Femur (tissue), 1 donor: ENCODE measurements at regions not wholly inside any gene's neighbourhood (a gene's known extent, or its start where the extent isn't known, plus 50 kb on each side); places are given as distances from the start of the nearest gene placed in this dataset.

ENCODE experiments used
- DNase-seq: peaks from one replicate; pipeline ENCODE4 v3.0.0-alpha.2; 2017

DNA sequence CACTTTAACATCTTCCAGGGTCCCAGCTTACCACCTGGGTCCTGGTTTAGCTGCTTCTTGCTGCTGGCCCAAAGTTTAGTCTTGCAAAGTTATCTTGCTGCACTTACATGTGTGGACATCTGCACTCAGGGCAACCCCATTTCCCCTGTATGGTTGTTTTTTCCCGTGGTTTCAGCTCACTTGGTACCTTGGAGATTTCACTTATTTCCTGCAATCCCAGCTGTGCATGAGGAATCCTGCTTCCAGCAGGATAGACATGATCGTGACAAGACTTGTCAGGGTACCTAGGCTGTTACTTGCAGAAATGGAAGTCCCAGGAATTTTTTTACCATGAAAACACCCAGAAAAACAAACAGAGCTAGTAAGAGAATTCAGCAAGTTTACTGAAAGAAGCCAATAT is 95.9 kb upstream of the LEP start:
- no peak for DNase-seq

DNA sequence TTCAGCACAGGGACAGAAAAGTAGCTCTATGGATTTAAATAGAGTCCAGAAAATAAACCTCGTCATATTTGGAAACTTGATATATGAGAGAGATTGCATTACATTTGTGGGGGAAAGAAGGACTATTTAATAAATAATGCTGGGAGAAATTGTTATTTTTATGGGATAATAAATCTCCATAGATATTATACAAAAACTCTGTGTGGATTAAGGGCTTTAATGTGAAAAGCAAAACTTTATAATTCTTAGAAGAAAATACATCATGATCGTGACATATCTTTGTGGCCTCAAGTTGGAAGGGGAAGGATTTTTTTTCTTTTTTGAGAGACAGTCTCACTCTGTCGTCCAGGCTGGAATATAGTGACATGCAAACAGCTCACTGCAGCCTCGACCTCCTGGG is 95.0 kb upstream of the LEP start:
- DNase-seq = no peak

DNA sequence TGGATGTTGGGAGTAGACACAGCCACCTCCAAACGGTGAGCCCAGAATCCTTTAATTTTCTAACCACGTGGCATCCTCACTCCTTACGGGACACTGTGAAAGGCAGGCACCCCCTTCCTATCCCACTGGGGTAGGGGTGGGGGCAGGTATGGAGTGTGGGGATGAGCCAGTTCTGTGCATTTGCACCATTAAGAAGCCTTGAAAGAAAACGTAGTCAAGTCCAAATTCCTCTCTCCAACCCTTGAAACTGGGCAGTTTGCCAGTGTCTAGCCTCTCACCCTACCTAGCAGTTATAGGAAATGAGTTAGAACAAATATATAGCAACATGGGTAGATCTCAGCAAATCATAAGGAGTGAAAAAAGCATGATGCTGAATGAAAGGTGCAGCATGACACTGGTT is 92.4 kb upstream of the LEP start:
- no peak for DNase-seq

DNA sequence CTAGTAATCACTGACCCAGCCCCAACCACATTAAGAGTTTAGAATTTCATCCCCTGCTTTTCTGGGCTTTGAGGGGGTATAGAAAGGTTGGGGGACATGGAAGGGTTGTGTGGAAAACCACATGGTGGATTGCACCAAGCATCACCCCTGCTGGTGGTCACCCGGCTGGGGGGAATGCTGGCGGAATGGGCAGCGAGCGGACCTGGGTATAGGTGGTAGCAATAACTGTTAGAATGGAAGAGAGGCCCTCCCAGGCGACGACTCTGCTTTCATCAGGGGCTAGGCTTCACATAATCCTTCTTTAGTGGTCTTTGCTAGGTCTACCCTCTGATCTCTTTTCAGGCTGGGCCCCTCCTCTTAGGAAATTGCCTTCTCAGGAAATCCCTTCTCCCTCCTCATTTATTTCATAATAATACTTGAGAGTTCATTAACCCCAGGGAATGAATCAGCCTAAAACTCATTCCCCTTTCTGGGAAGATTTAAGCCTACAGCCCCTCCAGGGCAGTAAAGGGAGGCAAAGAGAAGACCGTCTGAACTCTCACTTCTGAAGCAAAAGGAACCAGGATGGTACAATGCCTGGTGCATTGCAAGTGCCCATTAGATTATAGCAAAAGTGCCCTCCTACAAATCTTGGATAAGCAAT is 90.7 kb upstream of the LEP start:
- DNase-seq = no peak

DNA sequence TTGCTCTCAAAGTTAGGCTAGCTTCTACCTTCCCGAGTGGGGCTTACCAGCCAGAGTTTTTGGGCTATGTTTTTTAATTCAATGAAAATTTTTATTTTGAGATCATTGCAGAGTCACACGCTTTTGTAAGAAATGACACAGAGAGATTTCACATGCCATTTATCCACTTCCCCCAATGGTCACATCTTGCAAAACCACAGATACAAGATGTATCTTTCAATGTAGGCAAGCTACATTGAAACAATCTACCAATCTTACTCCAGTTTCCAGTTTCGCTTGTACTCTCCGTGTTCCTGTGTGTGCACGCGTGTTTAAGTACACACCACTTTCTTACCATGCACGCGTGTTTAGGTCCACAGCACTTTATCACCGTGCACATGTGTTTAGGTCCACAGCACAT is 89.4 kb upstream of the LEP start:
- DNase-seq = no peak

DNA sequence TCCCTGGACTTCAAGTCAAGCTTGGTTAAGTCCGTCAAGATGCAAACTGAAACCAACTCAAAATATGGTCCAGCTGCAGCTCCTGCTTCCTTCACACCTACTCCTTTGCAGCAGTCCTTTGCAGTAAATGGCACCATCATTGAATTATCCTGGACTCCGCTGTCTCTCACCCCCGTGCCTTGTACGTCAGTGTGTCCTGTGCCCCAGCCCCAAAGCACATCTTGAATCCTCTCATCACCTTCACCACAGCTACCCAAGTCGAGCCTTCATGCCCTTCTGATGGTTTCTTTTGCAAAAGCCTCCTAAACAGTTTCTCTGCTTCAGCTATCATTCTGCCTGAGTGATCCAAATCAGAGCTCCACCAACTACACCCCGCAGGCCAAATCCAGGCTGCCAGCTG is 88.4 kb upstream of the LEP start:
- no peak for DNase-seq

DNA sequence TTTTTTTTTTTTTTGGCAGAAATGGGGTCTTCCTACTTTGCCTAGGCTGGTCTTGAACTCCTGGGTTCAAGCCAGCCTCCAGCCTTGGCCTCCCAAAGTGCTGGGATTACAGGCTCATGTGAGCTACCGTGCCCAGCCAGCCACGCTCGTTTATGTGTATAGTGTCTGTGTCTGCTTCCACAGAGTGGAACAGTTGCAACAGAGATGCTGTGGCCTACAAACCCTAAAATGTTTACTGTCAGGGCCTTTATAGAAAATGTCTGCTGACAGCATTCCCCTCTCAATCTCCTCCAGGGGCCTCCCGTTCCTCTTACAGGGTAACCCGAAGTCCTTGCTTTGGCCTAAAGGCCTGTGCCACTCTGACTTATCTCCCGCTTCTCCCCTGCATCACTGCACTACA is 87.6 kb upstream of the LEP start:
- DNase-seq = no peak

DNA sequence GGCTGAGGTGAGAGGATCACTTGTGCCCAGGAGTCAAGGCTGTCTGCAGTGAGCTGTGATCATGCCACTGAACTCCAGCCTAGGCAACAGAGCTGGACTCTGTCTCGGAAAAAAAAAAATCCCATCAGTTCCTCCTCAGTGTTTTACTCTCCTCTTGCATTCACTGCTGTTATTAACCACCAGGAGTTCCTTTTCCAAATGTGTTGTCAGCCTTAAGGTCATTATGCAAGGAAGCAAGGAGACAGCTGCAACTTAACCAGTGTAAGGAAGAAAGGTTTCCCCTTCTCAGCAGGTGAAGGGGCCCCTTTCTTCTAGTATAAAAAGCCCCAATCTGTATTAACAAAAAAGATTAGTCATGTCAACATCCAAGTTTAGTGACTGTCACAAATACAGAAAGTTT is 86.6 kb upstream of the LEP start:
- no peak for DNase-seq

DNA sequence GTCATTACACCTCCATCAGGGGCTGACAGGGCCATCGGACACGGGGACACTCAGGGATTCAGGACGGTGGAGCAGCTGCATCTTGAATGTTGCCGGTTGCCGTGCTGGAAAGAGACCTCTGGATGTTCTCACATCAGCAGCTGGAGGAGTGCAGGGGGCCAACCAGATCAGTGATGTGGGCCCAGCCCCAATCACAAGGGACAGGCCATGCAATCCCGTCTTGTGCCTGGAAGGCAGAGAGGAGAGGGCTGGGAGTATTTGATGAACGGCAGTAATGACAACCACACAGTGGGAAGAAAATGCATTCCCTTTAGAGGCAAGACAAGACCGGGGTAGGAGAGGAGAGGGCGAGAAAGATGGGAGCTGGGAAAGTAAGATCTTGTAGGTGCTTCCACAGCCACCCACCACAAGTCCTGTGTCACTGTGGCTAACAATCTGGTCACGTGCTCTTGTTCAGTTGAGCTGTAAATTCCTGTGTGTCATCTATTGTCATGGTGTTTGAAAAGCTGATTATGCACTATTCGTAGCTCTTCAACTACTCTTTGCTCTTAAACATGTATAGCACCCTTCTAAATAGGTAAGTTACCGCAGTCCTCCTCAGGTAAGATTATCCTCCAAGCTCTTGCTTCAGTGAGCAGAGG is 85.9 kb upstream of the LEP start:
- no peak for DNase-seq

DNA sequence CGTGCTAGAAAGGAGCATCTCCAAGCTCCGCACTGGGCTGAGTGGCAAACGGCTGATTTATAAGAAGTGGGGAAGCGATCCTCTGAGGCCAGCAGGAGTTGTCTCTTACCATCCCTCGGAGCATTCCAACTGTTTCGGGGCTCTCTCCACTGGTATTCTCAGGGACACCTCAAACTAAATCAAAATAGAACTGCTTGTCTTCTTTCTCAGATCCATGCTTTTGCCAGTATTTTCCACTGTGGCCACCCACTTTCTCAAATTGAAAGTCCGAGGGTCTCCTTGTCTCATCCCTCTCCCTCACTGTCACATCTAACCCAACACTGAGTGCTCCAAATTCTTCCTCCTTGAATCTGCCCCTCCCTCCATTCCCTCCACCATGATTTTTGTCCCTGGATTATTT is 83.2 kb upstream of the LEP start:
- no peak for DNase-seq

DNA sequence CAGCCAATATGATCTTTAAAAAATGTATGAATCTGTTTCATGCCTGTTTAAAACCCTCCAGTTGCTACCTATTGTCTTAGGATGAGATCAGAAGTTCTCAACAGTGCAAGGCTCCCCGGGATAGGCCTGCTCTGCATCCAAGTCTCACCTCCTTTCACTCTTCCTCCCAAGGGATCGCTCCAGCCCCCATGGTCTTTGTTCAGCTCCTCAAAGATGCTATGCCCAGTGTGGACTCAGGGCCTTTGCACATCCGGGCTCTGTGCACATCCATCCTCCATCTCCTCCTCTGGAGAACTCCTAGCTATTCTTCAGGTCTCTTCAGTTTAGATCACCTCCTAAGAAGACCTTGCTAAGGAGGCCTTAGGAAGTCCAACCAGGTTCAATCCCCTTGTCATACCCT is 82.7 kb upstream of the LEP start:
- no peak for DNase-seq

DNA sequence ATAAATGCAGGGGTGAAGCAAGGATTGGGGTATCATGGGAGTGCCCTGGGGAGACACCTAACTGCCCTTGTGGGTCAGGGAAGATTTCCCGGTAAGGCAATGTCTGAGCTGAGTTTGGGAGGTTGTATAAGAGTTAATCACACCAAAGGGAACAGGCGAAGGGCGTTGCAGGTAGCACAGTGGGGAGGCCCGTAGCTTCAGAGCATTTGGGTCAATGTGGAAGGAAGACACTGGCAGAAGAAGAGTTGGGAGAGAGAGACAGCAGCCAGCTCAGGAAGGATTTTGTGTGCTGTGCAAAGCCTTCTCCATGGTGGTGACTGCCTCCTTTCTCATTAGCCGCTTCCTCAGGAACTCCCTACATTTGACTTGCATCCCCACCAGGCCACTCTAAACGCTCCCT is 80.8 kb upstream of the LEP start:
- no peak for DNase-seq

DNA sequence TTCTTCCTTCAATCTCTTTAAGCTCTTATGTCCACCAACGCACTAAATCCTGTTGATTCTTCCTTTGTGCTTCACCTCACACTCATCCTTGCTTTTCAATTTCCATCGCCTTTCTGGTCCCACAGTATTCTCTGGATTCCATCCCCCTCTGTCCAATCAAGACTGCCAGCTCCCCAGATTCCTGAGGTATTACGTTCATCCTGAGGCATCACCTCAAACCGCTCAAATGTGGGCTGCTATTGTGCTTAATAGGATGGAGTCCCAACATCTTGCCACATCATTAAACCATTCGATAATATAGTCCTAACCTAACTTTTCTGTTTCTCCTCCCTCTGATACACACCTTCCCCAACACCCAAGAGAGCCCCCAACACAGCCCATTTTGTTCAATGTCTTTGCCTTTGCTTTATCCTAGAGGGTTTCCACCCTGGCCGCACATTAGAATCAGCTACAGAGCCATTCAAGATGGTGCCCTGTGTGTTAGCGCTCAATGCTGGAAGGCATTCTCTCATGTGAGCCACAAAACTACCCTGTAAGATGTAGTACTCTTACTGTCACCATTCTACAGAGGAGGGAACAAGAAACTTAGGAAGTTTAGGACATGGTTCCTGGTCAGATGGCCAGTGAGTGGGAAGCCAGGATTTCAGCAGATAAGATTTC is 79.5 kb upstream of the LEP start:
- no peak for DNase-seq

DNA sequence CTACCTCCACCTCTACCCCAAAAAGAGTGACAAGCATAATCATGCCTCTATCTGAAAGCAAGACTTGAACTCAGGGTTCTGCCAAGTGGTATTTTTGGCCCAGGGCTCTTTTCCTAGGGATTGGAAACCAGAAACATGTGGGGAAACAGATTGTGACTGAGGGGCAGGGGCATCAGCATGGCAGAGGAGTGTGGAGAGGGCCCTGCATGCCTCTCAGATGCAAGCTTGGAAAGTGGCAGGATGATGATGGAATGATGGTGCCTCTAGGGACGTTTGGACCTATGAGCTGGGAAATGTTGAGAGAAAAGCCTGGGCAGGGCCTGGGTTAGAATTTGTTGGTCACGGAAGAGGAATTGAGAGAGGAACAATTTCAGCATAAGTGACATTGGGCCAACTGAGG is 78.4 kb upstream of the LEP start:
- no peak for DNase-seq

DNA sequence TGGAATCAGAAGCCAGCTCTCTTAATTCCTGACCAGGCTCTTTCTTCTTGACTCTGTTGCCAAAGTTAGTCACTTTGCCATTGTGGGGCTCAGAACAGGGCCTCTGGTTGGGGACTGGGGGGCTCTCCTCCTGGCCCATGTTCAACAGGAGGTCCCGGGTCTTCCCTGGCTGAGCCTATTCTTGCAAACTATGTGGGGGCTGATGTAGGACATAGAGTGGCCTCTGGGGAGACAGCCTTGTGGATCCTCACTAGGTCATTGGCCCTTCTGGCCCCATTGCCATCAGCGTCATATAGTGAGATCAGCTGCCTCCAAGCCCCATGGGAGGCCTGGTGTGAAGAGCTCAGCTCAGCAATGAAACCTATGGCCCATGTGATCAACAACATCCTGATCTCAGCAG is 77.6 kb upstream of the LEP start:
- no peak for DNase-seq

DNA sequence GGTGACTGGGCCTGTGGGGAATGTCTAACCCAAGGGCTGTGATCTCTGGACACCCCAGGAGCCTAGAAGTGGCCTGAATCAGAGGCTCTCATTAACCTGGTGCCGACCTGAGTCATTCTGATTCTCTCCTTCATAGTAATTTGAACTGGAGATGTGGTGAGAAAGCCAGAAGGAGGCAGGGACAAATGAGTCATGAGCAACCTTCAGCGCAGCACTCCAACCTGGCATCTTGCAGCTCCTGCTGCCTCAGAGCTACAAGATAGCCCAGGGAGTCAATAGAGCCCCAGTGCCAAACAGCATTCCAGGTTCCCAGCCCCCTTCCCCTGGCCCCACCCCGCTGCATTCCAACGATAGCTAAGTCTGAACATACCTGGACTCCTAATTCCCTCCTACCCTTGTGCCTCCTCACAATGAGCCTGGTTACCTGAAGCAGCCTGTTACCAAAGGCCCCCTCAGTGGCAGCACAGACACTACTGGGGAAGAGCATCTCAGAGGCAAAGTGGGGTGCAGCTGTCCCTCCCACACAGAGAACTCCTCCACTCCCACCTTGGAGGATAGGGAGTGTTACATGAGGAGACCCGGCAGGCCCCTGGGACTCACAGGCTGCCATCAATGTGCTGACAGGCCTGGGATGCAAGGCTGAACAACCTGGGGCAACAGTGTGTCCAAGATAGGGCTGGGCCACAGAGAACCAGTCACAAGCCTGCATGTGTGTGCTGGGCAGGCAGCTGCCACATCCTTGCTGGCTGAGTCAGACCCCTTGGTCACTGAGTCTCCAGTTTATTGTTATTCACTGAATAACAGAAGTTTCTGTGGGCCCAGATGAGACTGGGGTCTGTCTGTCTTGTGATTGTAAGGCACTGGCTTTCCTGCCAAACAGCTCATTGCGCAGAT is 76.8 kb upstream of the LEP start:
- no peak for DNase-seq

DNA sequence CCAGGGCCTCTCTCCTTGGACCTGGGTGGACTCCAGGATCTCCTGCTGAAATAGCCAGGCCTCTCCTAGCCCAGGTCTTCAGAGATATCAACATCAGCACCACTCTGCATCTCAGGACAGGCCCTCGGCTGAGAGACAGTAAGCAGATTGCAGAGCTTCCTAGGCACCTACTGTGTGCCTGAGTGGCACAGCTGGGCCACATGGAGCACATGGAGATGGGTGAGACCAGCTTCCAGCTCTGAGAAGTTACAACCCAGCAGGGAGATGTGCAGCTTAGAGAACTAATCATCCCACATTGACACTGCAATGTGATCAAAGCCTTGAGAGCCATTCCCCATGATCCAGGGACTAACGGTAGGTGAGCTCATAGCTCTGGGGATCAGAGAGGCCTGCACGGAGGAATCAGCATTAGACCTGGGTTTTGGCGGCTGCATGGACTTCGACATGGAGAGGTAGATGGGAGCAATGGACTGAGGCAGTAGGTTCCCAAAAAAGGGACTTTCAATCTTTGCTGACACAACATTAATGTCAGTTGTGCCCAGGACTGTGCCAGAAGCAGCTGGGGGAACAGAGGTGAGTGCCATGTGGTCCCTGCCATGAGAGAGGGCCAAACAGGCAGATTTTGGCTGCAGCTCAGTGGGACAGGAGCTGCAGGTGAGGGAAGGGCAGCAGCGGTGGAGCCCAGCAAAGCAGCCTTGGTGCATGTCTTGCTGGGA is 76.0 kb upstream of the LEP start:
- no peak for DNase-seq

DNA sequence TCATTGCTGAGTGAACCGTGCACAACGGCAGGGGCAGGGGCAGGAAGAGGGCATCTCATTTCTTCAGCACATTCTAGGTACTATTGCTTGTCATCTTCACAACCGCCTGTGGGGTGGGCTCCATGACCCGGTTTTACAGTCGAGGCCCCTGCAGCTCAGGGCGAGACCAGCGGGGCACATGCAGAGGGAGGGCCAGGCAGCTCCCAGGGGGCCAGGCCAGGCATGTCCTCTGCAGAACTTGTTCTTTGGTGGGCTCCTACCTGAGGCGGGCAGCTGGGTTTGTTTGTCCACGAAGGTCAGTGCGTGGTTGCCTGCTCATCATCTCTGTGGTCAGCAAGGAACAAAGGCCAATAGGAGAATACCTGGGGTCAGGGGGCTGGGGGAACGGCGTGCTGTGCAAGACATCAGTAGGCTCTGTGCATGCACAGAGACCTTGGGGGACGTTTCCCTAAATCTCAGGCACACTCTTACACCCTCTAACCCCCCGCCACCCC is 75.1 kb upstream of the LEP start:
- no peak for DNase-seq

DNA sequence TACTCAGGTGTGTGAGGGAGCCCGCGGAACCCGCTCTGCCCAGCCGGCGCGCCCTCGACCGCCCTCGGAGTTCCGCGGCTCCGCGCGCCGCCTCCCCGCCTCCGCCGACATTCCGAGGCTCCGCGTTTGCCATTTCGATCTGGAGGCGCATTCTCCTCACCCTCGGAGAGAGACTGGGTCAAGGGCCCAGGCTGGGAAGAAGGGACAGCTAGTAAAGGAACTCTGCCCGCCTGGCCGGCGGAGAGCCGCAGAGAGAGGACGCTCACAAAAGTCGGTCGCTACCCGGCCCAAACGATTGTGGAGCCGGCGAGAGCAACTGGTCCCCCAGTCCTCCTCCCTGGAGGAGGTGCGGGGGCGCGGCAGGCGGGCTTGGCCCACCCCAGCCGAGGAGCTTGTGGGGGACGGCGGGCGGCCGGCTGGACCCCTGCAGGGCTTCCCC is 74.5 kb upstream of the LEP start:
- no peak for DNase-seq

DNA sequence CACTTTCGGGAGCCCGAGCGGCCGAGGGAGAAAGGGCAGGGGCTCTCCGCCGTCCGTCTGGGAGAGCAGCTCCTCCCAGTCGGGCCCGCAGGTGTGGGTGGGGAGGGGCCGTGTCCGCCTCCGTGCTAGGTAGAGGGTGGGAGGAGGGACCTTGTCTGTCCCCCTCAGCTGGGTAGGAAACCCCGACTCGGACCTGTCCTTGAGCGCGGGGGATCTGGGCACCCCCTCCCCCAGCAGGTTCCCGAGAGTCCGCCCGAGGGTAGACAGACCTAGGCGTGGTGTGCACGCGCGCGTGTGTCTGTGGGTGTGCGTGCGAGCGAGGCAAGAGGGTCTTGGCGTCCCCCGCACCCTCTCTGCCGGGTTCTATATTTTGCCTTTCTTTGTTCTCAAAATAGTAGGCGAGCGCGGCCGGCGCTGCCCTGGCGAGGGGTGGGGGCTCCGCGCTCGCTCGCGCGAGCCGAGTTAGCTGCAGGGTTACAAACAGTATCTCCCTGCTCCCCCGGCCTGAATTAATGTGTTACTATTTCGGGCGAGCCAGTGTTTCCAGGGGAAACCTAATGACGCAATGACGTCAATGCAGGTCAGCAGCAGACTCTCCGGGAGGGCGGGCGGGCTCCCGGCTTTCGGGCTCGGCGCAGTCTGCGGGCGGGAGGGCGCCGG is 73.9 kb upstream of the LEP start:
- peak; percentile 56 for DNase-seq

DNA sequence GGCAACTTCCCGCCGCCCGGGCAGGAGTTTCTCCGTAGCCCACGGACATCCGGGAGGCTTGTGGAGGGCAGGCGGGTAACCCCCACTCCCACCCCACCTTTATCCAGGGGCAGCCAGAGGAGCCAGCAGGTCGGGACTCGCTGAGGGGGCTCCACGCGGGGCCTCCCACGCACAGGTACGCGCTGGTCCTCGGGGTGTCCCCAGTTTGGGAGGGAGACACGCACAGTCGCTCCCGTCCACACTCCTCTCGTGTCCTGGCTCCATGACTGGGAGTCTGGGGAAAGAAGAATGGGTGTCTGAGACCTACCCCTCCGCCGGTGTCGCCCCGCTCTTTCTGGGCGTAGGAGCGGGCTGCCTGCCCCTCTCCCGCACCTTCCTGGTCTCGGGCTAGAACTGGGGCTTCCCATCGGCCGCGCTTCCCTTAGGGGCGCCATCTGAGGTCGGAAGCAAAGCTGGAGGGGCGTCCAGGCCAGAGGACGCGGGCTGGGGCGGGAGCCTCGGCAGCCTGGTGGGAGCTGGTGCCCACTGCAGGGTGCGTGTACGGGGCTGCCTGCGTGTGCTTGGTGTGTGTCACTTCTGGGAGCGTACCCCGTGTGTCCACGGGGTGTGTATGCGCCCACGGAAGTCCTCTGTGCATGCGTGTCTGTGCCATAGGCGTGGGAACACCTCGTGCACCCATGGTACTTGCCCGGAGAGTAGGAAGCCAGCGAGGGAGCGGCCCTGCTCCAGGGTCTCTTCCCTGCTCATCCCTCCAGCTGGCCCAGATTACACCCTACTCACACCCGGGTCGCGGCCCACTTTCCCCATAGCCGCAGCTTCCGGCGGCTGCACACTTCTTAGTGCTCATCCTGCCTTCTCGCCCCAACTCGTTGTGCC is 73.0 kb upstream of the LEP start:
- DNase-seq = no peak
